HEK293 (cell line): ENCODE measurements at regions not wholly inside any gene's neighbourhood (a gene's known extent, or its start where the extent isn't known, plus 50 kb on each side); places are given as distances from the start of the nearest gene placed in this dataset.

Source experiments
- CTCF ChIA-PET: fragments of 350-600 bp; formaldehyde crosslinking; extraction: SDS; loops from one replicate; lab custom pipeline; 2021; ENCODE audit warnings: antibody characterized with exemption; lab: Yijun Ruan, JAX
- POLR2A ChIA-PET: fragments of 300-600 bp; formaldehyde crosslinking; extraction: SDS; loops from one replicate; lab custom pipeline; 2020; ENCODE audit warnings: antibody characterized with exemption, inconsistent platforms; lab: Yijun Ruan, JAX
- H3K27ac ChIP-seq: fragments of 200-500 bp; sonication (Bioruptor generic); 2 replicates; pipeline ENCODE4 v1.5.1; 2014; ENCODE audit warnings: low read depth, low read length, control low read depth, inconsistent platforms; ENCODE audit errors: extremely low read depth
- H3K36me3 ChIP-seq, 2 experiments: fragments of 200-500 bp in 1 of 2; sonication (Bioruptor generic) in 1 of 2; 1 replicate in 1 of 2; 2 replicates in 1 of 2; pipeline ENCODE4 v1.5.1; 2014 to 2017; ENCODE audit warnings: inconsistent platforms in 2 of 2, low read length in 2 of 2; ENCODE audit not compliant: control insufficient read depth in 2 of 2, insufficient read depth in 1 of 2
- H3K4me1 ChIP-seq: fragments of 200-500 bp; sonication (Bioruptor generic); 2 replicates; pipeline ENCODE4 v1.5.1; 2014; ENCODE audit warnings: mild to moderate bottlenecking, low read length, inconsistent platforms; ENCODE audit not compliant: control insufficient read depth, insufficient read depth
- H3K4me3 ChIP-seq: 2 replicates; pipeline ENCODE4 v1.5.1; 2011; ENCODE audit warnings: low read depth, mild to moderate bottlenecking, control low read depth, low read length, moderate library complexity
- H3K9me3 ChIP-seq: fragments of 200-500 bp; sonication (Bioruptor generic); 2 replicates; pipeline ENCODE4 v1.5.1; 2014; ENCODE audit warnings: low read depth, low read length, inconsistent platforms; ENCODE audit not compliant: control insufficient read depth, insufficient read depth
- ATF2 ChIP-seq: fragments of 450-650 bp; formaldehyde crosslinking; IDR thresholded peaks from 2 replicates; pipeline ENCODE4 v1.5.1; 2016; ENCODE audit warnings: missing biosample characterization, missing genetic modification characterization, low read depth
- KLF1 ChIP-seq: fragments of 450-650 bp; formaldehyde crosslinking; IDR thresholded peaks from 2 replicates; pipeline ENCODE4 v1.5.1; 2016; ENCODE audit warnings: missing biosample characterization, missing genetic modification characterization
- TRIM28 ChIP-seq: IDR thresholded peaks from 2 replicates; pipeline ENCODE4 v1.6.1; 2011; ENCODE audit warnings: low read length, control low read depth, borderline replicate concordance
- ZBTB21 ChIP-seq: fragments of 450-650 bp; formaldehyde crosslinking; IDR thresholded peaks from 2 replicates; pipeline ENCODE4 v1.5.1; 2017; ENCODE audit warnings: missing biosample characterization, missing genetic modification characterization
- ZNF132 ChIP-seq: fragments of 450-650 bp; formaldehyde crosslinking; IDR thresholded peaks from 2 replicates; pipeline ENCODE4 v1.5.1; 2017; ENCODE audit warnings: missing biosample characterization, missing genetic modification characterization, borderline replicate concordance
- ZNF280C ChIP-seq: fragments of 450-650 bp; formaldehyde crosslinking; IDR thresholded peaks from 2 replicates; pipeline ENCODE4 v1.5.1; 2016; ENCODE audit warnings: missing biosample characterization, missing genetic modification characterization
- ZNF341 ChIP-seq: fragments of 450-650 bp; formaldehyde crosslinking; IDR thresholded peaks from 2 replicates; pipeline ENCODE4; 2016; ENCODE audit warnings: low read depth, missing biosample characterization, missing genetic modification characterization
- ZNF488 ChIP-seq: fragments of 450-650 bp; formaldehyde crosslinking; IDR thresholded peaks from 2 replicates; pipeline ENCODE4 v1.5.1; 2016; ENCODE audit warnings: missing biosample characterization, missing genetic modification characterization
- ZNF518A ChIP-seq: fragments of 450-650 bp; formaldehyde crosslinking; conservative IDR thresholded peaks from 2 replicates; pipeline ENCODE4 v1.5.1; 2016; ENCODE audit warnings: low read depth, missing biosample characterization, missing genetic modification characterization

- TF ChIP-seq ZNF488 (tag by site-specific recombination) = no peak
Observed at GRCh38 chr3:130801473-130801872, 54.8 kb upstream of the PIK3R4 start (continued).

GRCh38 chr3:130811557-130811956 is 64.9 kb upstream of the PIK3R4 start:
- no peaks in the 10 kb centered on the region for H3K36me3 ChIP-seq
- H3K4me1 ChIP-seq = no peaks in the 10 kb centered on the region
- no peaks in the 10 kb centered on the region for H3K9me3 ChIP-seq
- POLR2A ChIA-PET = no interaction called here
- CTCF ChIA-PET = interaction anchor here (0.7 kb wide), 2 partner anchors 11 to 27 kb away, joined by 3 read pairs; no protein-coding TSS in a partner anchor
- no peak for TF ChIP-seq ZNF341 (tag by site-specific recombination)
- H3K27ac ChIP-seq = no peak overlapping the region
- no peak overlapping the region for H3K4me3 ChIP-seq

- Histone ChIP-seq H3K27ac (no peak overlapping the region), H3K4me1 (no peaks in the 10 kb centered on the region), H3K36me3 (no peaks in the 10 kb centered on the region), H3K9me3 (no peaks in the 10 kb centered on the region), H3K4me3 (no peak overlapping the region)
- ChIA-PET POLR2A (no interaction called here), CTCF (no interaction called here)
- no peak for TF ChIP-seq ZNF280C (tag by site-specific recombination)
- peak; percentile 37; the same call in 1 of the 2 replicates for TF ChIP-seq TRIM28
Observed at GRCh38 chr3:130814691-130815472, 68.3 kb upstream of the PIK3R4 start.

GRCh38 chr3:130816561-130817445 is 70.2 kb upstream of the PIK3R4 start:
- ChIA-PET POLR2A (no interaction called here), CTCF (no interaction called here)

More at GRCh38 chr3:130816561-130817445, 70.2 kb upstream of the PIK3R4 start:
- no peak for TF ChIP-seq KLF1 (tag by site-specific recombination)
- 0 out of 2 replicates have a peak, but pooled peaks have one; percentile 49 for TF ChIP-seq ZBTB21 (tag by site-specific recombination)
- no peak for TF ChIP-seq ZNF518A (tag by site-specific recombination)
- TF ChIP-seq ATF2 (tag by site-specific recombination) = peak; percentile 84
- TF ChIP-seq ZNF132 = no peak
- Histone ChIP-seq H3K4me1 (no peaks in the 10 kb centered on the region), H3K27ac (no peak overlapping the region), H3K36me3 (no peaks in the 10 kb centered on the region), H3K9me3 (no peaks in the 10 kb centered on the region), H3K4me3 (no peak overlapping the region)
